K562 (cell line): ENCODE measurements at regions not wholly inside any gene's neighbourhood (a gene's known extent, or its start where the extent isn't known, plus 50 kb on each side); places are given as distances from the start of the nearest gene placed in this dataset.

ENCODE experiments used
- ATAC-seq: fragments of 200-7000 bp; cut with Tn5 transposase; 3 replicates; pipeline ENCODE4 v1.9.1; 2020; ENCODE audit warnings: moderate library complexity
- BruUV-seq: library from RNA; stranded (reverse); fragments of 400-500 nt; replicated peaks from 2 replicates; lab custom pipeline; 2021; lab: Mats Ljungman, UMichigan
- CTCF ChIA-PET: fragments of 300-600 bp; formaldehyde crosslinking; extraction: SDS; loops from one replicate; lab custom pipeline; 2021; ENCODE audit warnings: low intra/inter-chr PET ratio; lab: Yijun Ruan, JAX
- POLR2A ChIA-PET: fragments of 300-600, 350-650 bp; sonication (Branson Sonifier 250); formaldehyde crosslinking; extraction: SDS; loops from one replicate; lab custom pipeline; 2021; ENCODE audit warnings: antibody characterized with exemption, inconsistent platforms; lab: Yijun Ruan, JAX
- DNase-seq, 4 experiments: peaks; one replicate each; pipeline versions ENCODE4 v3.0.0 to v3.0.0-alpha.2; 2011 to 2018; ENCODE audit warnings: low spot score in 3 of 4, mixed read lengths in 3 of 4; ENCODE audit errors: extremely low read depth in 1 of 4
- FAIRE-seq: peaks from 2 replicates; lab custom pipeline; 2011; peaks lifted over from hg19 to GRCh38; lab: Jason Lieb, UNC
- H2AFZ ChIP-seq: 2 replicates; pipeline ENCODE4 v1.6.0; 2011; ENCODE audit warnings: low read depth, low read length, control low read depth, inconsistent platforms
- H3K27ac ChIP-seq: fragments of 200-600 bp; 3 replicates; pipeline ENCODE4 v1.8.0; 2011; ENCODE audit warnings: low read depth, mild to moderate bottlenecking, control low read depth, inconsistent platforms, low read length, moderate library complexity, mixed read lengths; ENCODE audit errors: extremely low read depth
- H3K27me3 ChIP-seq, 2 experiments: fragments of 300-600 bp in 1 of 2; 2 replicates in 1 of 2; 3 replicates in 1 of 2; pipeline versions ENCODE4 v1.6.0 to v1.8.0; 2011; ENCODE audit warnings: inconsistent platforms in 2 of 2, low read length in 2 of 2, mild to moderate bottlenecking in 1 of 2, mixed read lengths in 1 of 2, moderate library complexity in 1 of 2; ENCODE audit not compliant: control insufficient read depth in 2 of 2, insufficient read depth in 2 of 2
- H3K36me3 ChIP-seq: fragments of 300-600 bp; 3 replicates; pipeline ENCODE4 v1.8.0; 2011; ENCODE audit warnings: mild to moderate bottlenecking, low read length, inconsistent platforms; ENCODE audit not compliant: control insufficient read depth, insufficient read depth
- H3K4me1 ChIP-seq, 2 experiments: fragments of 200-600 bp in 1 of 2; replicated peaks in 1 of 2; 2 replicates in 1 of 2; 3 replicates in 1 of 2; pipeline versions ENCODE4 v1.5.1 to v1.8.0; 2011; ENCODE audit warnings: inconsistent platforms in 2 of 2, low read length in 2 of 2, mild to moderate bottlenecking in 1 of 2, mixed read lengths in 1 of 2, moderate library complexity in 1 of 2; ENCODE audit not compliant: control insufficient read depth in 2 of 2, insufficient read depth in 2 of 2
- H3K4me2 ChIP-seq: 2 replicates; pipeline ENCODE4 v1.6.1; 2011; ENCODE audit warnings: low read length, control low read depth, inconsistent platforms, mixed read lengths; ENCODE audit not compliant: insufficient read depth
- H3K4me3 ChIP-seq: fragments of 200-600 bp; sonication (generic), shearing (Covaris generic); 2 replicates; pipeline ENCODE4 v1.5.1; 2016; ENCODE audit warnings: control low read depth, inconsistent platforms
- H3K79me2 ChIP-seq: fragments of 200-600 bp; 3 replicates; pipeline ENCODE4 v1.8.0; 2011; ENCODE audit warnings: low read length, inconsistent platforms; ENCODE audit not compliant: control insufficient read depth, insufficient read depth
- H3K9ac ChIP-seq, 2 experiments: 2 replicates each; pipeline versions ENCODE4 v1.6.0 to v1.6.1; 2011; ENCODE audit warnings: low read depth in 2 of 2, low read length in 2 of 2, control low read depth in 1 of 2, inconsistent platforms in 1 of 2, mild to moderate bottlenecking in 1 of 2, mixed read lengths in 1 of 2; ENCODE audit not compliant: insufficient read depth in 1 of 2
- H3K9me1 ChIP-seq: one replicate; pipeline ENCODE4 v1.6.0; 2011; ENCODE audit warnings: inconsistent platforms, mild to moderate bottlenecking, low read length, moderate library complexity; ENCODE audit not compliant: control insufficient read depth, insufficient read depth
- H3K9me3 ChIP-seq: replicated peaks from 2 replicates; pipeline ENCODE4 v1.5.1; 2011; ENCODE audit warnings: low read depth, low read length, inconsistent platforms; ENCODE audit not compliant: control insufficient read depth, insufficient read depth
- H4K20me1 ChIP-seq: replicated peaks from 2 replicates; pipeline ENCODE4 v1.6.1; 2011; ENCODE audit warnings: low read length, inconsistent platforms, mixed read lengths; ENCODE audit not compliant: control insufficient read depth, insufficient read depth
- LARP7 ChIP-seq: fragments of 450-650 bp; IDR thresholded peaks from 2 replicates; pipeline ENCODE4 v1.6.1; 2016
- NCOA6 ChIP-seq: fragments of 450-650 bp; IDR thresholded peaks from 2 replicates; pipeline ENCODE4 v1.6.1; 2017; ENCODE audit warnings: mild to moderate bottlenecking
- NFYB ChIP-seq: IDR thresholded peaks from 2 replicates; pipeline ENCODE4 v1.6.1; 2011; ENCODE audit warnings: mild to moderate bottlenecking, moderate library complexity; ENCODE audit not compliant: insufficient read length; ENCODE audit errors: extremely low read depth
- NONO ChIP-seq, 2 experiments: fragments of 200-400 bp in 1 of 2; fragments of 450-650 bp in 1 of 2; formaldehyde crosslinking in 1 of 2; IDR thresholded peaks; 2 replicates each; pipeline ENCODE4 v1.6.1; 2017; ENCODE audit warnings: low read depth in 2 of 2, mild to moderate bottlenecking in 2 of 2, moderate library complexity in 2 of 2, low read length in 1 of 2
- NR2C1 ChIP-seq, 2 experiments: fragments of 450-650 bp; IDR thresholded peaks; 2 replicates each; pipeline ENCODE4 v1.6.1; 2017; ENCODE audit warnings: mild to moderate bottlenecking in 2 of 2, antibody characterized with exemption in 1 of 2, inconsistent platforms in 1 of 2, missing compliant biosample characterization in 1 of 2, missing genetic modification characterization in 1 of 2
- ZBTB7A ChIP-seq: IDR thresholded peaks from 2 replicates; pipeline ENCODE4 v1.6.1; 2011; ENCODE audit warnings: low read depth, mild to moderate bottlenecking, low read length, moderate library complexity, borderline replicate concordance; ENCODE audit not compliant: control insufficient read depth
- ZNF23 ChIP-seq: fragments of 250-450 bp; sonication (Bioruptor Pico); IDR thresholded peaks from 2 replicates; pipeline ENCODE4 v1.4.0; 2020; ENCODE audit warnings: mild to moderate bottlenecking
- ZNF282 ChIP-seq: sonication (generic); formaldehyde crosslinking; IDR thresholded peaks from 2 replicates; pipeline ENCODE4 v1.8.1; 2023; ENCODE audit warnings: missing genetic modification reagents
- ZNF347 ChIP-seq: fragments of 450-650 bp; formaldehyde crosslinking; IDR thresholded peaks from 2 replicates; pipeline ENCODE4 v1.4.0; 2020; ENCODE audit warnings: low read depth, mild to moderate bottlenecking, moderate library complexity
- WGBS: fragments of 100-300 bp; shearing (Covaris generic); methylation state at CpG from one replicate; pipeline ENCODE4 v1.1.6; 2016; ENCODE audit warnings: low coverage, mixed read lengths; ENCODE audit not compliant: insufficient coverage; ENCODE audit errors: missing lambda C conversion rate; 5-methylcytosine and 5-hydroxymethylcytosine counted together
- in situ Hi-C: fragments of 300-500 bp; cut with MboI; formaldehyde crosslinking; loops from 4 replicates; pipeline ENCODE4 v1.15.0; 2018; ENCODE audit warnings: inconsistent platforms, mixed read lengths
- intact Hi-C: fragments of 100-400 bp; cut with micrococcal nuclease; formaldehyde crosslinking; loops from 2 replicates; pipeline ENCODE4 v1.14.2; 2022
- TF ChIP-seq, protein P1 (sequence below), 2 experiments: IDR thresholded peaks in 1 of 2; conservative IDR thresholded peaks in 1 of 2; 2 replicates each; pipeline ENCODE4 v1.6.1; 2016; ENCODE audit warnings: low read depth in 2 of 2, mild to moderate bottlenecking in 1 of 2, missing compliant biosample characterization in 1 of 2, missing genetic modification characterization in 1 of 2, moderate library complexity in 1 of 2
- TF ChIP-seq, protein P2 (sequence below): fragments of 450-650 bp; IDR thresholded peaks from 2 replicates; pipeline ENCODE4 v1.6.1; 2018; ENCODE audit warnings: mild to moderate bottlenecking, low read depth; ENCODE audit not compliant: partially characterized antibody
- TF ChIP-seq, protein P3 (sequence below): sonication (generic); formaldehyde crosslinking; IDR thresholded peaks from 2 replicates; pipeline ENCODE4 v1.8.0; 2022; ENCODE audit warnings: missing genetic modification reagents, mild to moderate bottlenecking, borderline replicate concordance

DNA sequence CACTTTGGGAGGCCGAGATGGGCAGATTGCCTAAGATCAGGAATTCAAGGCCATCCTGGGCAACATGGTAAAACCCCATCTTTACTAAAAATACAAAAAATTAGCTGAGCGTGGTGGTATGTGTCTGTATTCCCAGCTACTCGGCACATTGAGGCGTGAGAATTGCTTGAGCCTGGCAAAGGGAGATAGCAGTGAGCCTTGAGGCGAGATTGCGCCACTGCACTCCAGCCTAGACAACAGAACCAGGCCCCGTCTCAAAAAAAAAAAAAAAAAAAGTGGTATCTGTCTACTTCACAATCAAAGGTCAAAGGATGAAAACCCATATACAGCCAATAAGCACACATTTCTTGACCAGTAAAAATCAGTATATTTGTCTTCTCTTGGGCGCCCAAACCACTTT lies 728.5 kb upstream of the ADAMTS16 start (continued):
- TF ChIP-seq NCOA6 (no peak), NR2C1 (IDR thresholded peaks at IDR 0.05) (no peak), NR2C1 (tag; IDR thresholded peaks at IDR 0.05) (no peak)
- TF ChIP-seq, protein P1, sequence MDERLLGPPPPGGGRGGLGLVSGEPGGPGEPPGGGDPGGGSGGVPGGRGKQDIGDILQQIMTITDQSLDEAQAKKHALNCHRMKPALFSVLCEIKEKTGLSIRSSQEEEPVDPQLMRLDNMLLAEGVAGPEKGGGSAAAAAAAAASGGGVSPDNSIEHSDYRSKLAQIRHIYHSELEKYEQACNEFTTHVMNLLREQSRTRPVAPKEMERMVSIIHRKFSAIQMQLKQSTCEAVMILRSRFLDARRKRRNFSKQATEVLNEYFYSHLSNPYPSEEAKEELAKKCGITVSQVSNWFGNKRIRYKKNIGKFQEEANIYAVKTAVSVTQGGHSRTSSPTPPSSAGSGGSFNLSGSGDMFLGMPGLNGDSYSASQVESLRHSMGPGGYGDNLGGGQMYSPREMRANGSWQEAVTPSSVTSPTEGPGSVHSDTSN (CRISPR knock-in tag; IDR thresholded peaks at IDR 0.05; ENCODE audit: low read depth), result no peak
- TF ChIP-seq, protein P1 (tag; conservative IDR thresholded peaks at IDR 0.05; ENCODE audit: low read depth), result no peak

DNA sequence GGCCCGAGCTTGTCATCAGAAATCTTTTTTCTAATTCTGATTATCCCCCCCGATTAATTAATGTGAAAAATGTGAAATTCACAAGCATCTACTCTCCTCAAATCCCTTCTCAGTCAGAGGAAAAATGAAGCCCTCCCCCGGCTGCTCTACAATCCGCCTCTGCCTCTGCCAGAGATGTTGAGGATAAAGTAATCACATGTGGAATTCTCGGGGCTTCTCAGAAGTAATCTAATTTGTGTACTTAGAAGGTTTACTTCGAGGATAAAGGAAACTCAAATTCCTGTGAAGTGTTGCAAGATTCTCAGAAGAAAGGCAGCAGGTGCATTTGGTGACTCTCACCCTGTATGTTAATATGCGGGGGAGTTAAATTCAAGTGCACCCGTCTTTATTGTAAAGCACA lies 726.1 kb upstream of the ADAMTS16 start:
- no peak for FAIRE-seq
- in situ Hi-C loops, result no loop called here
- Histone ChIP-seq H3K9me1 (no peaks in the 10 kb centered on the region), H3K4me1 (no peaks in the 10 kb centered on the region), H3K4me3 (no peak overlapping the region), H3K79me2 (no peaks in the 10 kb centered on the region), H3K27me3 (no peaks in the 10 kb centered on the region), H4K20me1 (no peaks in the 10 kb centered on the region), H3K9ac (no peak overlapping the region), H3K27ac (no peak overlapping the region), H2AFZ (no peak overlapping the region), H3K4me2 (no peak overlapping the region), H3K9me3 (0 out of 2 replicates have a peak, but pooled peaks cover 2% of the 10 kb centered on the region), H3K36me3 (no peaks in the 10 kb centered on the region)
- intact Hi-C loops, result no loop called here
- no peak for ATAC-seq
- POLR2A ChIA-PET, result no interaction called here
- no peak for TF ChIP-seq LARP7
- no peak for TF ChIP-seq NFYB
- no peak for TF ChIP-seq NONO (IDR thresholded peaks at IDR 0.05; ENCODE audit: low read depth in 2 of 2, low read length in 1 of 2)
- TF ChIP-seq ZNF23 (CRISPR knock-in tag), result no peak
- TF ChIP-seq, protein P2, sequence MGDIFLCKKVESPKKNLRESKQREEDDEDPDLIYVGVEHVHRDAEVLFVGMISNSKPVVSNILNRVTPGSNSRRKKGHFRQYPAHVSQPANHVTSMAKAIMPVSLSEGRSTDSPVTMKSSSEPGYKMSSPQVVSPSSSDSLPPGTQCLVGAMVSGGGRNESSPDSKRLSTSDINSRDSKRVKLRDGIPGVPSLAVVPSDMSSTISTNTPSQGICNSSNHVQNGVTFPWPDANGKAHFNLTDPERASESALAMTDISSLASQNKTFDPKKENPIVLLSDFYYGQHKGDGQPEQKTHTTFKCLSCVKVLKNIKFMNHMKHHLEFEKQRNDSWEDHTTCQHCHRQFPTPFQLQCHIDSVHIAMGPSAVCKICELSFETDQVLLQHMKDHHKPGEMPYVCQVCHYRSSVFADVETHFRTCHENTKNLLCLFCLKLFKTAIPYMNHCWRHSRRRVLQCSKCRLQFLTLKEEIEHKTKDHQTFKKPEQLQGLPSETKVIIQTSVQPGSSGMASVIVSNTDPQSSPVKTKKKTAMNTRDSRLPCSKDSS, result no peak
- TF ChIP-seq ZBTB7A, result no peak
- TF ChIP-seq ZNF347 (CRISPR knock-in tag), result no peak
- TF ChIP-seq, protein P3, sequence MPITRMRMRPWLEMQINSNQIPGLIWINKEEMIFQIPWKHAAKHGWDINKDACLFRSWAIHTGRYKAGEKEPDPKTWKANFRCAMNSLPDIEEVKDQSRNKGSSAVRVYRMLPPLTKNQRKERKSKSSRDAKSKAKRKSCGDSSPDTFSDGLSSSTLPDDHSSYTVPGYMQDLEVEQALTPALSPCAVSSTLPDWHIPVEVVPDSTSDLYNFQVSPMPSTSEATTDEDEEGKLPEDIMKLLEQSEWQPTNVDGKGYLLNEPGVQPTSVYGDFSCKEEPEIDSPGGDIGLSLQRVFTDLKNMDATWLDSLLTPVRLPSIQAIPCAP (CRISPR knock-in tag), result no peak
- TF ChIP-seq ZNF282, result no peak
- CTCF ChIA-PET, result no interaction called here
- 2% methylated on average over 8 of the region's 8 CpGs for WGBS
- no peak for DNase-seq
- BruUV-seq, result no TSS peak
